Breast epithelium (tissue), 4 donors: ENCODE measurements at regions not wholly inside any gene's neighbourhood (a gene's known extent, or its start where the extent isn't known, plus 50 kb on each side); places are given as distances from the start of the nearest gene placed in this dataset.

Source experiments
- DNase-seq, 2 donors: peaks; one replicate each; pipeline ENCODE4 v3.0.0-alpha.2; 2019; ENCODE audit warnings: low spot score in 2 of 2
- H3K27ac ChIP-seq, 2 donors: fragments of 200-600 bp; sonication (generic) in 1 of 2; one replicate each; pipeline ENCODE4 v1.5.1; 2016 to 2019; ENCODE audit warnings: mild to moderate bottlenecking in 1 of 2
- H3K27me3 ChIP-seq, 2 donors: fragments of 200-600 bp; sonication (generic) in 1 of 2; one replicate each; pipeline versions ENCODE4 v1.5.1 to v1.6.0; 2017 to 2019; ENCODE audit warnings: control low read depth in 1 of 2, mild to moderate bottlenecking in 1 of 2
- H3K36me3 ChIP-seq: fragments of 200-600 bp; one replicate; pipeline ENCODE4 v1.5.1; 2019
- H3K4me1 ChIP-seq, 2 donors: fragments of 200-600 bp; sonication (generic); one replicate each; pipeline ENCODE4 v1.5.1; 2016 to 2019; ENCODE audit warnings: control low read depth in 1 of 2
- H3K4me3 ChIP-seq, 3 donors: fragments of 200-600 bp; sonication (generic); 1 replicate in 2 of 3; 2 replicates in 1 of 3; pipeline ENCODE4 v1.5.1; 2016 to 2019; ENCODE audit warnings: mild to moderate bottlenecking in 3 of 3, moderate library complexity in 2 of 3
- H3K9me3 ChIP-seq, 2 donors: fragments of 200-600 bp; sonication (generic) in 1 of 2; one replicate each; pipeline ENCODE4 v1.5.1; 2016 to 2019; ENCODE audit warnings: control low read depth in 1 of 2
- POLR2A ChIP-seq: fragments of 450-650 bp; IDR thresholded peaks from one replicate; pipeline ENCODE4 v1.6.1; 2016; ENCODE audit warnings: antibody characterized with exemption, mild to moderate bottlenecking, moderate library complexity
- POLR2AphosphoS5 ChIP-seq, 3 donors: sonication (generic); formaldehyde crosslinking; IDR thresholded peaks; one replicate each; pipeline ENCODE4 v1.6.1; 2017; ENCODE audit warnings: antibody characterized with exemption in 3 of 3
- intact Hi-C: fragments of 100-400 bp; cut with DNase I; formaldehyde crosslinking; loops from one replicate; pipeline ENCODE4 v1.15.1; 2023; ENCODE audit warnings: low total_unique reads
- TF ChIP-seq, protein P1 (sequence below), 3 donors: fragments of 450-650 bp; IDR thresholded peaks; one replicate each; pipeline ENCODE4 v1.5.1; 2016 to 2017; ENCODE audit warnings: antibody characterized with exemption in 3 of 3, mild to moderate bottlenecking in 3 of 3, moderate library complexity in 3 of 3

DNA sequence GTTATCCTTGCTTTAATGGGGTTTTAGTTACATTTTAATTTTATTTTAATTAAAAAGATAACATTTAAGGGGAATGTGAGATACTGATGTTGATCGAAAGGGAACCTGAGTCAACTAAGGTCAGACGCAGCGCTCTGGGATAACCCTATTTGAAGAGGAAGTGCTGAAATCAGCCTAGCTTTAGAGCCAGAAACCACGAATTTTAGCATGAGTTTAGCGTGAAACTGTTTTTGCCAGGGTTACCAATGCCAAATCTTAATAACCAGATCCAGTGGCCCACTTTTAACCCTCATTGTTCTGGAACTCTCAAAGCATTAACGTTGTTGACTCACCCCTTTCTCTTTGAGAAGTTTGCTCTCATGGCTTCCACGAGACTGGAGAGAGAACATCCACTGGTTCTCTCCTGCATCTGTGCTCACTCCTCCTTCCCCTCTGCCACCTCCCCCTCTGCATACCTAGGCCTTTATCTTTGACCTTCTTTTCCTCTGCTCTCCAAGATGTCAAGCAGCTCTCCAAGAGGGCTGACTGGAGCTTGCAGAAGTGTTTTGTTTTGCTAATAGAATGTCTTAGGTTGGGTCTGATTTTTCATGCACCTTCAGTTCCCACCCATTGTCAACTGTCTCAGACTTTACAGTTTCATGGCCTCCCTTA lies 198.3 kb upstream of the CELF2 start:
- peaks cover 0 to 4% of the 10 kb centered on the region in 2 donors for H3K4me1 ChIP-seq
- H3K27me3 ChIP-seq, result no peaks in the 10 kb centered on the region
- H3K27ac ChIP-seq, result peak overlapping the region in 1 of 2 donors; percentile 26
- DNase-seq, result no peak
- TF ChIP-seq POLR2A, result no peak
- TF ChIP-seq POLR2AphosphoS5 (IDR thresholded peaks at IDR 0.05), result no peak
- TF ChIP-seq, protein P1, sequence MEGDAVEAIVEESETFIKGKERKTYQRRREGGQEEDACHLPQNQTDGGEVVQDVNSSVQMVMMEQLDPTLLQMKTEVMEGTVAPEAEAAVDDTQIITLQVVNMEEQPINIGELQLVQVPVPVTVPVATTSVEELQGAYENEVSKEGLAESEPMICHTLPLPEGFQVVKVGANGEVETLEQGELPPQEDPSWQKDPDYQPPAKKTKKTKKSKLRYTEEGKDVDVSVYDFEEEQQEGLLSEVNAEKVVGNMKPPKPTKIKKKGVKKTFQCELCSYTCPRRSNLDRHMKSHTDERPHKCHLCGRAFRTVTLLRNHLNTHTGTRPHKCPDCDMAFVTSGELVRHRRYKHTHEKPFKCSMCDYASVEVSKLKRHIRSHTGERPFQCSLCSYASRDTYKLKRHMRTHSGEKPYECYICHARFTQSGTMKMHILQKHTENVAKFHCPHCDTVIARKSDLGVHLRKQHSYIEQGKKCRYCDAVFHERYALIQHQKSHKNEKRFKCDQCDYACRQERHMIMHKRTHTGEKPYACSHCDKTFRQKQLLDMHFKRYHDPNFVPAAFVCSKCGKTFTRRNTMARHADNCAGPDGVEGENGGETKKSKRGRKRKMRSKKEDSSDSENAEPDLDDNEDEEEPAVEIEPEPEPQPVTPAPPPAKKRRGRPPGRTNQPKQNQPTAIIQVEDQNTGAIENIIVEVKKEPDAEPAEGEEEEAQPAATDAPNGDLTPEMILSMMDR (IDR thresholded peaks at IDR 0.05), result no peak
- H3K36me3 ChIP-seq, result no peaks in the 10 kb centered on the region
- intact Hi-C loops, result loop anchor here (1.0 kb wide), 1 partner anchor 21 kb away; no protein-coding TSS in a partner anchor
- H3K4me3 ChIP-seq, result no peak overlapping the region
- no peaks in the 10 kb centered on the region for H3K9me3 ChIP-seq

DNA sequence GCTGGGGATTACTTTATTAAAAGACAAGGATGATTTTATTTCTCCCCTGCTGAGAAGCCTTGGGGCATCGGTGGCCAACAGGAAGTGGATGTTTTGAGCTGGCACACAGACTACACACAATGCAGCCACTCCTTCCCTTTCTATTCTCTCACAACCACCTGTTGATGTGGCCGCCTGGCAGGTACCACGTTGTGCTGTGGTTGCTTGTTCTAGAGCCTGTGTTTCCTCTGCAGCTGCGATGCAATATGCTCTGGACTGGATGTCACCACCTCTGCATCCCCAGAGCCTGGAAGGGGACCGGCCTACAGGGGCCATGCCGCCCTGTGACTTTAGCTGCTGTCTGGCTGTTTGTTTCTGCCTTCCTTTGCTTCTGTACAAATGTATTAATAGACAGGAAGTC lies 195.7 kb upstream of the CELF2 start:
- intact Hi-C loops, result no loop called here
- no peaks in the 10 kb centered on the region for H3K27me3 ChIP-seq
- H3K9me3 ChIP-seq, result no peaks in the 10 kb centered on the region
- peak in 1 of 2 donors; percentile 20 for DNase-seq
- TF ChIP-seq, protein P1 (IDR thresholded peaks at IDR 0.05), result no peak
- TF ChIP-seq POLR2A (no peak), POLR2AphosphoS5 (IDR thresholded peaks at IDR 0.05) (no peak)
- no peaks in the 10 kb centered on the region for H3K36me3 ChIP-seq
- H3K4me1 ChIP-seq, result no peaks in the 10 kb centered on the region
- no peak overlapping the region for H3K4me3 ChIP-seq
- H3K27ac ChIP-seq, result peak overlapping the region in 1 of 2 donors; percentile 48

DNA sequence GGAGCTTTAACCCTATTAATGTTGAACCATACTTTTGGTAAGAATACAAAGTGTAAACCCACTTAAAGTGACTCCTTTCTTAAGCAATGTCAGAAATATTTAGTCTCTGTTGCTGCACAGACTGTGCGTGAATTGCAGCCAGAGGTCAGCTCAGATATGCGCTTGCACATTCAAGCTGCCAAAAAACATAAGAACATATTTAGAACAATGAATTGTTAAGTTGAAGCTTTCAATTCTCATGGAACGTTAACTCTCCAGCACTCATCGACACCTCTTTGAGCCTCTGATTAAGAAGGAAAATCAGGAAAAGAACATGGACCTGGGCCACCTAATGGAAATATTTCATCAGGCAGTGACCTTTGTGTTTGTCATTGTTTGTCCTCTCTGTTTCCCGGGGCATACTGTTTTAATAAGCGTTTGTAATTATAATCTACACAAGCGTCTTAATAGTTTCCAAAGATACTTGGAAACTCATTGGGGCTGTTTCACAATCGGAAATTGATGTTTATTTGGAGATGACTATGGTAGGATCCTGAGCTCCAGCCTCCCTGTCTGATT lies 193.0 kb upstream of the CELF2 start:
- no peak for TF ChIP-seq POLR2A
- TF ChIP-seq POLR2AphosphoS5 (IDR thresholded peaks at IDR 0.05), result peak; percentile 31 to 85 (median 58)
- no peaks in the 10 kb centered on the region for H3K4me1 ChIP-seq
- DNase-seq, result peak in 1 of 2 donors; percentile 21
- H3K27ac ChIP-seq, result peak overlapping the region; percentile 66 to 74
- H3K4me3 ChIP-seq, result no peak overlapping the region
- intact Hi-C loops, result no loop called here
- no peaks in the 10 kb centered on the region for H3K27me3 ChIP-seq
- no peaks in the 10 kb centered on the region for H3K9me3 ChIP-seq
- H3K36me3 ChIP-seq, result no peaks in the 10 kb centered on the region

DNA sequence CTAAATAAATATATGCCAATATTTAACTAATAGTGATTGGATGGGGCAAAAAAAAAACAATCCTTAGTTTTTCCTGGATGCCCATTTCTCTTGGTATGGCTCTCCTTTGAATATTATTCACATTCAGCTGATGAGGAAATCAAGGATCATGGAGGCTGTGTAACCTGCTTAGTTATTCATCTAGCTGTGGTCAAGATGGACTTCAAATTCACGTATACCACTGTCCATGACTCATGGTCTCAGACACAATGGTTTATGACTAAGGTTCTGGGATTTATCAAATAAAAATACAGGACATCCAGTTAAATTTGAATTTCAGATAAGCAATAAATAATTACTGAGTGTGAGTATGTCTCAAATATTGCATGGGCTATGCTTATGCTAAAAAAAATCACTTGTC lies 191.5 kb upstream of the CELF2 start:
- Histone ChIP-seq H3K4me3 (no peak overlapping the region), H3K4me1 (no peaks in the 10 kb centered on the region), H3K36me3 (no peaks in the 10 kb centered on the region), H3K9me3 (no peaks in the 10 kb centered on the region), H3K27ac (peak overlapping the region in 1 of 2 donors; percentile 19), H3K27me3 (no peaks in the 10 kb centered on the region)
- intact Hi-C loops, result no loop called here
- no peak for DNase-seq
- TF ChIP-seq, protein P1 (IDR thresholded peaks at IDR 0.05), result no peak
- TF ChIP-seq POLR2AphosphoS5 (IDR thresholded peaks at IDR 0.05), result no peak
- no peak for TF ChIP-seq POLR2A

DNA sequence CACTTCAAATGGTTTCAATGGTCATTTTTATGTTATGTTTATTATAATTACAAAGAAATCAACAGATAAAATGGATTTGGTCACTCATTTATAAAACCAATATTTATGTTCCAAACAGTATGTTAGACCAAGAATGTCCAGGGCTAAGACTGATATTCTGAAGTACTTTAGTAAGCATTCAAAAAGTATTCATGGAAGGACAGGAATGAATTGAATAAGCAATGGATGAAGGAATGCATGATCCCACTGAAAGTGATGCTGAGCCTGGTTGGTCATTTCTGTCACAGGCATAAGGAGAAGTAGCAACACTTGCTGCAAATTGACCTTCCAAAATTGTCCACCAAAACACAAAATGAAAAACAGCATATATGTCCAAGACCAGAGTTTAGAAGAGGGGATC lies 189.0 kb upstream of the CELF2 start:
- Histone ChIP-seq H3K4me1 (no peaks in the 10 kb centered on the region), H3K36me3 (no peaks in the 10 kb centered on the region), H3K27me3 (no peaks in the 10 kb centered on the region), H3K27ac (no peak overlapping the region), H3K4me3 (no peak overlapping the region), H3K9me3 (no peaks in the 10 kb centered on the region)
- DNase-seq, result no peak
- TF ChIP-seq POLR2A (no peak), POLR2AphosphoS5 (IDR thresholded peaks at IDR 0.05) (no peak)
- TF ChIP-seq, protein P1 (IDR thresholded peaks at IDR 0.05), result no peak
- intact Hi-C loops, result no loop called here
